Duodenal mucosa (tissue), 2 donors: ENCODE measurements at regions not wholly inside any gene's neighbourhood (a gene's known extent, or its start where the extent isn't known, plus 50 kb on each side); places are given as distances from the start of the nearest gene placed in this dataset.
A peak's percentile ranks its signal among the peaks of the same experiment; 100 is the strongest.

Source experiments
- H3K27ac ChIP-seq: one replicate; pipeline ENCODE4 v1.7.0; 2013; ENCODE audit warnings: low read depth, low read length
- H3K27me3 ChIP-seq, 2 donors: one replicate each; pipeline ENCODE4 v1.7.0; 2013; ENCODE audit warnings: low read length in 2 of 2, control low read depth in 1 of 2; ENCODE audit not compliant: insufficient read depth in 2 of 2, control insufficient read depth in 1 of 2
- H3K36me3 ChIP-seq, 2 donors: one replicate each; pipeline ENCODE4 v1.7.0; 2013; ENCODE audit warnings: low read length in 2 of 2, control low read depth in 1 of 2; ENCODE audit not compliant: insufficient read depth in 2 of 2, control insufficient read depth in 1 of 2
- H3K4me1 ChIP-seq, 2 donors: one replicate each; pipeline ENCODE4 v1.7.0; 2013; ENCODE audit warnings: low read length in 2 of 2, control low read depth in 1 of 2; ENCODE audit not compliant: insufficient read depth in 2 of 2, control insufficient read depth in 1 of 2
- H3K4me3 ChIP-seq, 2 donors: one replicate each; pipeline ENCODE4 v1.7.0; 2013; ENCODE audit warnings: low read length in 2 of 2, low read depth in 1 of 2
- H3K9ac ChIP-seq, 2 donors: one replicate each; pipeline ENCODE4 v1.7.0; 2013; ENCODE audit warnings: low read length in 2 of 2, low read depth in 1 of 2
- H3K9me3 ChIP-seq, 2 donors: one replicate each; pipeline ENCODE4 v1.7.0; 2013; ENCODE audit warnings: low read length in 2 of 2, control low read depth in 1 of 2; ENCODE audit not compliant: control insufficient read depth in 1 of 2

GRCh38 chr5:144697847-144698262 lies 527.2 kb downstream of the KCTD16 start:
- no peaks in the 10 kb centered on the region for H3K27me3 ChIP-seq
- no peaks in the 10 kb centered on the region for H3K9me3 ChIP-seq

GRCh38 chr5:144691936-144692335 lies 521.3 kb downstream of the KCTD16 start:
- no peaks in the 10 kb centered on the region for H3K36me3 ChIP-seq
- no peaks in the 10 kb centered on the region for H3K9me3 ChIP-seq
- no peak overlapping the region for H3K27ac ChIP-seq
- no peak overlapping the region for H3K4me3 ChIP-seq
- H3K4me1 ChIP-seq: no peaks in the 10 kb centered on the region
- H3K9ac ChIP-seq: no peak overlapping the region
- H3K27me3 ChIP-seq: no peaks in the 10 kb centered on the region

More at GRCh38 chr5:144697847-144698262, 527.2 kb downstream of the KCTD16 start:
- Histone ChIP-seq H3K4me3 (no peak overlapping the region), H3K4me1 (no peaks in the 10 kb centered on the region), H3K9ac (no peak overlapping the region), H3K36me3 (no peaks in the 10 kb centered on the region), H3K27ac (no peak overlapping the region)

GRCh38 chr5:144684899-144685298 lies 514.2 kb downstream of the KCTD16 start:
- no peaks in the 10 kb centered on the region for H3K27me3 ChIP-seq
- H3K4me3 ChIP-seq: no peak overlapping the region
- no peaks in the 10 kb centered on the region for H3K4me1 ChIP-seq
- H3K9ac ChIP-seq: no peak overlapping the region
- H3K36me3 ChIP-seq: no peaks in the 10 kb centered on the region
- no peaks in the 10 kb centered on the region for H3K9me3 ChIP-seq
- no peak overlapping the region for H3K27ac ChIP-seq

GRCh38 chr5:144680711-144681110 lies 510.0 kb downstream of the KCTD16 start:
- no peak overlapping the region for H3K4me3 ChIP-seq
- no peaks in the 10 kb centered on the region for H3K9me3 ChIP-seq
- no peaks in the 10 kb centered on the region for H3K4me1 ChIP-seq
- H3K36me3 ChIP-seq: no peaks in the 10 kb centered on the region
- no peaks in the 10 kb centered on the region for H3K27me3 ChIP-seq
- no peak overlapping the region for H3K27ac ChIP-seq
- H3K9ac ChIP-seq: no peak overlapping the region

- Histone ChIP-seq H3K27ac (no peak overlapping the region), H3K4me1 (no peaks in the 10 kb centered on the region), H3K36me3 (no peaks in the 10 kb centered on the region), H3K9ac (no peak overlapping the region), H3K27me3 (no peaks in the 10 kb centered on the region), H3K9me3 (no peaks in the 10 kb centered on the region), H3K4me3 (no peak overlapping the region)
Measured at GRCh38 chr5:144671066-144671465, 500.4 kb downstream of the KCTD16 start.

- H3K27me3 ChIP-seq: no peaks in the 10 kb centered on the region
- no peak overlapping the region for H3K9ac ChIP-seq
- H3K9me3 ChIP-seq: no peaks in the 10 kb centered on the region
- no peaks in the 10 kb centered on the region for H3K4me1 ChIP-seq
- H3K4me3 ChIP-seq: no peak overlapping the region
- H3K27ac ChIP-seq: no peak overlapping the region
- H3K36me3 ChIP-seq: no peaks in the 10 kb centered on the region
Measured at GRCh38 chr5:144659634-144660227, 489.1 kb downstream of the KCTD16 start.

GRCh38 chr5:144644317-144644716 lies 473.6 kb downstream of the KCTD16 start:
- H3K4me3 ChIP-seq: no peak overlapping the region
- H3K9me3 ChIP-seq: no peaks in the 10 kb centered on the region
- H3K36me3 ChIP-seq: no peaks in the 10 kb centered on the region
- no peaks in the 10 kb centered on the region for H3K27me3 ChIP-seq
- H3K4me1 ChIP-seq: no peaks in the 10 kb centered on the region
- no peak overlapping the region for H3K9ac ChIP-seq
- H3K27ac ChIP-seq: no peak overlapping the region

GRCh38 chr5:144638787-144639186 lies 468.1 kb downstream of the KCTD16 start:
- H3K27ac ChIP-seq: no peak overlapping the region
- no peaks in the 10 kb centered on the region for H3K36me3 ChIP-seq
- H3K4me1 ChIP-seq: no peaks in the 10 kb centered on the region
- no peak overlapping the region for H3K4me3 ChIP-seq
- H3K9ac ChIP-seq: no peak overlapping the region
- H3K27me3 ChIP-seq: no peaks in the 10 kb centered on the region
- peaks cover 0 to 4% of the 10 kb centered on the region in 2 donors for H3K9me3 ChIP-seq

- H3K9me3 ChIP-seq: peaks cover 17 to 25% of the 10 kb centered on the region in 2 donors
- H3K27me3 ChIP-seq: no peaks in the 10 kb centered on the region
- no peaks in the 10 kb centered on the region for H3K36me3 ChIP-seq
- no peak overlapping the region for H3K4me3 ChIP-seq
- H3K27ac ChIP-seq: no peak overlapping the region
- H3K9ac ChIP-seq: no peak overlapping the region
- H3K4me1 ChIP-seq: no peaks in the 10 kb centered on the region
Measured at GRCh38 chr5:144634138-144634537, 463.5 kb downstream of the KCTD16 start.

GRCh38 chr5:144598451-144599068 lies 427.9 kb downstream of the KCTD16 start:
- H3K27me3 ChIP-seq: peaks cover 5 to 7% of the 10 kb centered on the region in 2 donors
- H3K36me3 ChIP-seq: no peaks in the 10 kb centered on the region
- no peaks in the 10 kb centered on the region for H3K4me1 ChIP-seq
- H3K27ac ChIP-seq: no peak overlapping the region
- H3K4me3 ChIP-seq: peak overlapping the region; percentile 43 to 46
- H3K9me3 ChIP-seq: no peaks in the 10 kb centered on the region
- H3K9ac ChIP-seq: no peak overlapping the region
